GM12878 (cell line): ENCODE measurements at regions not wholly inside any gene's neighbourhood (a gene's known extent, or its start where the extent isn't known, plus 50 kb on each side); places are given as distances from the start of the nearest gene placed in this dataset.

Source experiments
- ATAC-seq: fragments of 200-7000 bp; cut with Tn5 transposase; 3 replicates; pipeline ENCODE4 v1.9.1; 2020; ENCODE audit warnings: mild to moderate bottlenecking, moderate library complexity
- BruUV-seq: library from RNA; stranded (reverse); fragments of 400-500 nt; replicated peaks from 2 replicates; lab custom pipeline; 2021; lab: Mats Ljungman, UMichigan
- CTCF ChIA-PET: fragments of 300-600 bp; sonication (Branson Sonifier 250); formaldehyde crosslinking; extraction: SDS; loops from one replicate; lab custom pipeline; 2021; ENCODE audit warnings: inconsistent platforms; lab: Yijun Ruan, JAX
- POLR2A ChIA-PET: fragments of 350-600 bp; formaldehyde crosslinking; extraction: SDS; loops from one replicate; lab custom pipeline; 2021; ENCODE audit warnings: inconsistent platforms; lab: Charles Lee
- RAD21 ChIA-PET: fragments of 300-600 bp; sonication (Branson Sonifier 250); formaldehyde crosslinking; loops from one replicate; lab custom pipeline; 2023; ENCODE audit warnings: antibody characterized with exemption; ENCODE audit not compliant: unreplicated experiment; lab: Charles Lee
- SMC1A ChIA-PET: fragments of 300-600 bp; sonication (Branson Sonifier 250); formaldehyde crosslinking; loops from one replicate; lab custom pipeline; 2023; ENCODE audit not compliant: unreplicated experiment, uncharacterized antibody; lab: Charles Lee
- DNase-seq: peaks from one replicate; pipeline ENCODE4 v3.0.0-alpha.2; 2011; ENCODE audit warnings: low read depth, low spot score
- FAIRE-seq: peaks from 3 replicates; lab custom pipeline; 2011; peaks lifted over from hg19 to GRCh38; lab: Jason Lieb, UNC
- H2AFZ ChIP-seq: 2 replicates; pipeline ENCODE4 v1.6.0; 2011; ENCODE audit warnings: low read depth, low read length, control low read depth; ENCODE audit not compliant: control insufficient read depth
- H3K27ac ChIP-seq: 2 replicates; pipeline ENCODE4 v1.5.1; 2011; ENCODE audit warnings: control low read depth; ENCODE audit not compliant: control insufficient read depth, insufficient read depth
- H3K27me3 ChIP-seq, 2 experiments: replicated peaks in 1 of 2; 2 replicates each; pipeline versions ENCODE4 v1.6.0 to v1.6.1; 2011; ENCODE audit warnings: low read length in 1 of 2; ENCODE audit not compliant: control insufficient read depth in 2 of 2, insufficient read depth in 2 of 2
- H3K36me3 ChIP-seq, 2 experiments: 2 replicates each; pipeline ENCODE4 v1.5.1; 2011; ENCODE audit warnings: low read length in 1 of 2; ENCODE audit not compliant: control insufficient read depth in 2 of 2, insufficient read depth in 2 of 2
- H3K4me1 ChIP-seq: 2 replicates; pipeline ENCODE4 v1.6.1; 2011; ENCODE audit warnings: mild to moderate bottlenecking, low read length, moderate library complexity, mixed read lengths; ENCODE audit not compliant: control insufficient read depth, insufficient read depth
- H3K4me2 ChIP-seq: 2 replicates; pipeline ENCODE4 v1.6.0; 2011; ENCODE audit warnings: control low read depth; ENCODE audit not compliant: control insufficient read depth, insufficient read depth
- H3K4me3 ChIP-seq: fragments of 200-600 bp; sonication (generic); 2 replicates; pipeline ENCODE4 v1.5.1; 2016
- H3K79me2 ChIP-seq: 2 replicates; pipeline ENCODE4 v1.6.0; 2011; ENCODE audit warnings: low read length; ENCODE audit not compliant: control insufficient read depth, insufficient read depth
- H3K9ac ChIP-seq: 2 replicates; pipeline ENCODE4 v1.8.0; 2011; ENCODE audit warnings: low read length, control low read depth, mixed read lengths; ENCODE audit not compliant: control insufficient read depth, insufficient read depth
- H3K9me3 ChIP-seq: replicated peaks from 3 replicates; pipeline ENCODE4 v1.5.1; 2011; ENCODE audit warnings: mild to moderate bottlenecking, low read length; ENCODE audit not compliant: control insufficient read depth, insufficient read depth
- H4K20me1 ChIP-seq: 2 replicates; pipeline ENCODE4 v1.6.0; 2011; ENCODE audit not compliant: control insufficient read depth, insufficient read depth
- MTA2 ChIP-seq: fragments of 450-650 bp; IDR thresholded peaks from 2 replicates; pipeline ENCODE4 v1.6.1; 2016; ENCODE audit warnings: low read depth, mild to moderate bottlenecking, moderate library complexity
- RB1 ChIP-seq: fragments of 450-650 bp; formaldehyde crosslinking; IDR thresholded peaks from 2 replicates; pipeline ENCODE4 v1.6.1; 2017; ENCODE audit warnings: mild to moderate bottlenecking, borderline replicate concordance
- SMC3 ChIP-seq: IDR thresholded peaks from 2 replicates; pipeline ENCODE4 v1.6.1; 2011; ENCODE audit warnings: low read length, improper control_type of control experiment, borderline replicate concordance
- ZNF274 ChIP-seq: IDR thresholded peaks from one replicate; pipeline ENCODE4 v1.8.0; 2011; ENCODE audit not compliant: insufficient read length, insufficient read depth
- in situ Hi-C: fragments of 300-500 bp; cut with MboI; formaldehyde crosslinking; loops from 9 replicates; pipeline ENCODE4 v1.14.3; 2018; ENCODE audit warnings: mixed read lengths
- intact Hi-C: fragments of 100-400 bp; cut with micrococcal nuclease; formaldehyde crosslinking; loops from one replicate; pipeline ENCODE4 v1.14.2; 2022; ENCODE audit not compliant: unreplicated experiment
- TF ChIP-seq, protein P1 (sequence below): IDR thresholded peaks from 2 replicates; pipeline ENCODE4 v1.6.1; 2011; ENCODE audit warnings: low read depth, low read length, improper control_type of control experiment, borderline replicate concordance
- TF ChIP-seq, protein P2 (sequence below): IDR thresholded peaks from 2 replicates; pipeline ENCODE4 v1.6.1; 2012; ENCODE audit warnings: low read depth, low read length, improper control_type of control experiment
- TF ChIP-seq, protein P3 (sequence below): fragments of 450-650 bp; IDR thresholded peaks from 2 replicates; pipeline ENCODE4 v1.6.1; 2017; ENCODE audit warnings: mild to moderate bottlenecking, moderate library complexity

DNA sequence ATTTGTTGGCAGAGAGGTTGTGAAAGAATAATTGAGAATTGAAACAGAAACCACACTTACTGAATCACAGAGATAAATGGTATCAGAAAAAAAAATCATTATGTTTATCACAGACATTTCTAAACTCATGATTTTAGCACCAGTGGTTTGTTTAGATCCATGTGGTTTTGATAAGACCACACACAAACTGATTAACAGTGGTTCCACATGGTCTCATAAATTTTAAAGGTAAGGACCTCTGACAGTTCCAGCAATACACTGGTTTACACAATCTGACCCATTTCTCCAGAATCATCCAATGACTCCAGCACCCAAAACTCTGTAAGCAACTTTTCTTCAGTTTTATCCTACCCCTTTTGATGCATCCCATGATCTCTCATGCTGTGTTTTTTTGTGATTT, 261.2 kb downstream of the ANXA1 start:
- no peak overlapping the region for H3K4me3 ChIP-seq
- H3K4me2 ChIP-seq: no peak overlapping the region
- ChIA-PET CTCF (no interaction called here), POLR2A (interaction anchor here (0.6 kb wide), 1 partner anchor 863 kb away, joined by 3 read pairs; no protein-coding TSS in a partner anchor), RAD21 (no interaction called here), SMC1A (no interaction called here)
- no peaks in the 10 kb centered on the region for H3K79me2 ChIP-seq
- H3K27ac ChIP-seq: no peak overlapping the region
- no peaks in the 10 kb centered on the region for H4K20me1 ChIP-seq
- H3K27me3 ChIP-seq: no peaks in the 10 kb centered on the region
- peak; percentile 16; the same call in 1 of the 3 replicates for ATAC-seq
- H2AFZ ChIP-seq: no peak overlapping the region
- TF ChIP-seq RB1 (no peak), SMC3 (no peak), MTA2 (0 out of 2 replicates have a peak, but pooled peaks have one; percentile 25), ZNF274 (no peak)
- TF ChIP-seq, protein P1, sequence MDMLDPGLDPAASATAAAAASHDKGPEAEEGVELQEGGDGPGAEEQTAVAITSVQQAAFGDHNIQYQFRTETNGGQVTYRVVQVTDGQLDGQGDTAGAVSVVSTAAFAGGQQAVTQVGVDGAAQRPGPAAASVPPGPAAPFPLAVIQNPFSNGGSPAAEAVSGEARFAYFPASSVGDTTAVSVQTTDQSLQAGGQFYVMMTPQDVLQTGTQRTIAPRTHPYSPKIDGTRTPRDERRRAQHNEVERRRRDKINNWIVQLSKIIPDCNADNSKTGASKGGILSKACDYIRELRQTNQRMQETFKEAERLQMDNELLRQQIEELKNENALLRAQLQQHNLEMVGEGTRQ: no peak
- TF ChIP-seq, protein P2, sequence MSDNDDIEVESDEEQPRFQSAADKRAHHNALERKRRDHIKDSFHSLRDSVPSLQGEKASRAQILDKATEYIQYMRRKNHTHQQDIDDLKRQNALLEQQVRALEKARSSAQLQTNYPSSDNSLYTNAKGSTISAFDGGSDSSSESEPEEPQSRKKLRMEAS: no peak
- TF ChIP-seq, protein P3, sequence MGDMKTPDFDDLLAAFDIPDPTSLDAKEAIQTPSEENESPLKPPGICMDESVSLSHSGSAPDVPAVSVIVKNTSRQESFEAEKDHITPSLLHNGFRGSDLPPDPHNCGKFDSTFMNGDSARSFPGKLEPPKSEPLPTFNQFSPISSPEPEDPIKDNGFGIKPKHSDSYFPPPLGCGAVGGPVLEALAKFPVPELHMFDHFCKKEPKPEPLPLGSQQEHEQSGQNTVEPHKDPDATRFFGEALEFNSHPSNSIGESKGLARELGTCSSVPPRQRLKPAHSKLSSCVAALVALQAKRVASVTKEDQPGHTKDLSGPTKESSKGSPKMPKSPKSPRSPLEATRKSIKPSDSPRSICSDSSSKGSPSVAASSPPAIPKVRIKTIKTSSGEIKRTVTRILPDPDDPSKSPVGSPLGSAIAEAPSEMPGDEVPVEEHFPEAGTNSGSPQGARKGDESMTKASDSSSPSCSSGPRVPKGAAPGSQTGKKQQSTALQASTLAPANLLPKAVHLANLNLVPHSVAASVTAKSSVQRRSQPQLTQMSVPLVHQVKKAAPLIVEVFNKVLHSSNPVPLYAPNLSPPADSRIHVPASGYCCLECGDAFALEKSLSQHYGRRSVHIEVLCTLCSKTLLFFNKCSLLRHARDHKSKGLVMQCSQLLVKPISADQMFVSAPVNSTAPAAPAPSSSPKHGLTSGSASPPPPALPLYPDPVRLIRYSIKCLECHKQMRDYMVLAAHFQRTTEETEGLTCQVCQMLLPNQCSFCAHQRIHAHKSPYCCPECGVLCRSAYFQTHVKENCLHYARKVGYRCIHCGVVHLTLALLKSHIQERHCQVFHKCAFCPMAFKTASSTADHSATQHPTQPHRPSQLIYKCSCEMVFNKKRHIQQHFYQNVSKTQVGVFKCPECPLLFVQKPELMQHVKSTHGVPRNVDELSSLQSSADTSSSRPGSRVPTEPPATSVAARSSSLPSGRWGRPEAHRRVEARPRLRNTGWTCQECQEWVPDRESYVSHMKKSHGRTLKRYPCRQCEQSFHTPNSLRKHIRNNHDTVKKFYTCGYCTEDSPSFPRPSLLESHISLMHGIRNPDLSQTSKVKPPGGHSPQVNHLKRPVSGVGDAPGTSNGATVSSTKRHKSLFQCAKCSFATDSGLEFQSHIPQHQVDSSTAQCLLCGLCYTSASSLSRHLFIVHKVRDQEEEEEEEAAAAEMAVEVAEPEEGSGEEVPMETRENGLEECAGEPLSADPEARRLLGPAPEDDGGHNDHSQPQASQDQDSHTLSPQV: no peak
- H3K9me3 ChIP-seq: no peaks in the 10 kb centered on the region
- H3K9ac ChIP-seq: no peak overlapping the region
- FAIRE-seq: no peak
- intact Hi-C loops: no loop called here
- in situ Hi-C loops: no loop called here
- no peak for DNase-seq
- H3K36me3 ChIP-seq: no peaks in the 10 kb centered on the region
- no peaks in the 10 kb centered on the region for H3K4me1 ChIP-seq
- BruUV-seq: no TSS peak
